HepG2 (cell line): ENCODE measurements at regions not wholly inside any gene's neighbourhood (a gene's known extent, or its start where the extent isn't known, plus 50 kb on each side); places are given as distances from the start of the nearest gene placed in this dataset.

Experiments used
- BRCA1 ChIP-seq: sonication (generic); formaldehyde crosslinking; IDR thresholded peaks from 2 replicates; pipeline ENCODE4 v1.4.0; 2020; ENCODE audit warnings: missing genetic modification reagents
- GABPB1 ChIP-seq: IDR thresholded peaks from 2 replicates; pipeline ENCODE4 v1.6.1; 2016; ENCODE audit warnings: mild to moderate bottlenecking, missing genetic modification reagents, moderate library complexity, missing compliant biosample characterization
- NFRKB ChIP-seq: fragments of 450-650 bp; IDR thresholded peaks from 2 replicates; pipeline ENCODE4 v1.6.1; 2017
- SSRP1 ChIP-seq: IDR thresholded peaks from 2 replicates; pipeline ENCODE4 v1.6.1; 2016; ENCODE audit warnings: control low read depth
- TAF1 ChIP-seq: sonication (generic); formaldehyde crosslinking; IDR thresholded peaks from 2 replicates; pipeline ENCODE4 v1.4.0; 2020; ENCODE audit warnings: missing genetic modification reagents
- TBL1XR1 ChIP-seq: fragments of 150-350 bp; IDR thresholded peaks from 2 replicates; pipeline ENCODE4 v1.6.1; 2014; ENCODE audit warnings: borderline replicate concordance, low read length; ENCODE audit not compliant: partially characterized antibody
- ZBTB26 ChIP-seq: IDR thresholded peaks from 2 replicates; pipeline ENCODE4 v1.6.1; 2016; ENCODE audit warnings: missing compliant biosample characterization, missing genetic modification reagents, borderline replicate concordance
- ZNF30 ChIP-seq: sonication (generic); formaldehyde crosslinking; IDR thresholded peaks from 2 replicates; pipeline ENCODE4 v1.5.0; 2020; ENCODE audit warnings: mild to moderate bottlenecking, missing genetic modification reagents
- ZNF350 ChIP-seq: sonication (generic); formaldehyde crosslinking; IDR thresholded peaks from 2 replicates; pipeline ENCODE4 v1.4.0; 2020; ENCODE audit warnings: mild to moderate bottlenecking, low read depth, missing genetic modification reagents, borderline replicate concordance
- ZNF446 ChIP-seq: sonication (generic); formaldehyde crosslinking; IDR thresholded peaks from 2 replicates; pipeline ENCODE4 v1.5.0; 2020; ENCODE audit warnings: mild to moderate bottlenecking, missing genetic modification reagents
- TF ChIP-seq, protein P1 (sequence below): sonication (generic); formaldehyde crosslinking; IDR thresholded peaks from 2 replicates; pipeline ENCODE4 v1.5.0; 2020; ENCODE audit warnings: mild to moderate bottlenecking, missing genetic modification reagents, moderate library complexity
- TF ChIP-seq, protein P2 (sequence below), 2 experiments: sonication (generic) in 1 of 2; formaldehyde crosslinking in 1 of 2; IDR thresholded peaks; 2 replicates each; pipeline versions ENCODE4 v1.5.1 to v1.6.1; 2011 to 2020; ENCODE audit warnings: borderline replicate concordance in 1 of 2, low read depth in 1 of 2, low read length in 1 of 2, mild to moderate bottlenecking in 1 of 2, missing genetic modification reagents in 1 of 2, moderate library complexity in 1 of 2
- TF ChIP-seq, protein P3 (sequence below): sonication (generic); formaldehyde crosslinking; IDR thresholded peaks from 2 replicates; pipeline ENCODE4 v1.4.0; 2020; ENCODE audit warnings: low read depth, missing genetic modification reagents

- TF ChIP-seq TAF1 (CRISPR knock-in tag) (no peak), ZNF446 (CRISPR knock-in tag) (no peak), BRCA1 (CRISPR knock-in tag) (no peak), ZBTB26 (no peak), NFRKB (no peak), GABPB1 (CRISPR knock-in tag) (no peak), ZNF350 (CRISPR knock-in tag) (no peak), TBL1XR1 (no peak), ZNF30 (CRISPR knock-in tag) (no peak), SSRP1 (no peak)
- TF ChIP-seq, protein P1, sequence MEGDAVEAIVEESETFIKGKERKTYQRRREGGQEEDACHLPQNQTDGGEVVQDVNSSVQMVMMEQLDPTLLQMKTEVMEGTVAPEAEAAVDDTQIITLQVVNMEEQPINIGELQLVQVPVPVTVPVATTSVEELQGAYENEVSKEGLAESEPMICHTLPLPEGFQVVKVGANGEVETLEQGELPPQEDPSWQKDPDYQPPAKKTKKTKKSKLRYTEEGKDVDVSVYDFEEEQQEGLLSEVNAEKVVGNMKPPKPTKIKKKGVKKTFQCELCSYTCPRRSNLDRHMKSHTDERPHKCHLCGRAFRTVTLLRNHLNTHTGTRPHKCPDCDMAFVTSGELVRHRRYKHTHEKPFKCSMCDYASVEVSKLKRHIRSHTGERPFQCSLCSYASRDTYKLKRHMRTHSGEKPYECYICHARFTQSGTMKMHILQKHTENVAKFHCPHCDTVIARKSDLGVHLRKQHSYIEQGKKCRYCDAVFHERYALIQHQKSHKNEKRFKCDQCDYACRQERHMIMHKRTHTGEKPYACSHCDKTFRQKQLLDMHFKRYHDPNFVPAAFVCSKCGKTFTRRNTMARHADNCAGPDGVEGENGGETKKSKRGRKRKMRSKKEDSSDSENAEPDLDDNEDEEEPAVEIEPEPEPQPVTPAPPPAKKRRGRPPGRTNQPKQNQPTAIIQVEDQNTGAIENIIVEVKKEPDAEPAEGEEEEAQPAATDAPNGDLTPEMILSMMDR (CRISPR knock-in tag): no peak
- TF ChIP-seq, protein P2, sequence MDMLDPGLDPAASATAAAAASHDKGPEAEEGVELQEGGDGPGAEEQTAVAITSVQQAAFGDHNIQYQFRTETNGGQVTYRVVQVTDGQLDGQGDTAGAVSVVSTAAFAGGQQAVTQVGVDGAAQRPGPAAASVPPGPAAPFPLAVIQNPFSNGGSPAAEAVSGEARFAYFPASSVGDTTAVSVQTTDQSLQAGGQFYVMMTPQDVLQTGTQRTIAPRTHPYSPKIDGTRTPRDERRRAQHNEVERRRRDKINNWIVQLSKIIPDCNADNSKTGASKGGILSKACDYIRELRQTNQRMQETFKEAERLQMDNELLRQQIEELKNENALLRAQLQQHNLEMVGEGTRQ (IDR thresholded peaks at IDR 0.05; ENCODE audit: low read depth, low read length): no peak
- TF ChIP-seq, protein P2 (CRISPR knock-in tag; IDR thresholded peaks at IDR 0.05; ENCODE audit: borderline replicate concordance): no peak
- TF ChIP-seq, protein P3, sequence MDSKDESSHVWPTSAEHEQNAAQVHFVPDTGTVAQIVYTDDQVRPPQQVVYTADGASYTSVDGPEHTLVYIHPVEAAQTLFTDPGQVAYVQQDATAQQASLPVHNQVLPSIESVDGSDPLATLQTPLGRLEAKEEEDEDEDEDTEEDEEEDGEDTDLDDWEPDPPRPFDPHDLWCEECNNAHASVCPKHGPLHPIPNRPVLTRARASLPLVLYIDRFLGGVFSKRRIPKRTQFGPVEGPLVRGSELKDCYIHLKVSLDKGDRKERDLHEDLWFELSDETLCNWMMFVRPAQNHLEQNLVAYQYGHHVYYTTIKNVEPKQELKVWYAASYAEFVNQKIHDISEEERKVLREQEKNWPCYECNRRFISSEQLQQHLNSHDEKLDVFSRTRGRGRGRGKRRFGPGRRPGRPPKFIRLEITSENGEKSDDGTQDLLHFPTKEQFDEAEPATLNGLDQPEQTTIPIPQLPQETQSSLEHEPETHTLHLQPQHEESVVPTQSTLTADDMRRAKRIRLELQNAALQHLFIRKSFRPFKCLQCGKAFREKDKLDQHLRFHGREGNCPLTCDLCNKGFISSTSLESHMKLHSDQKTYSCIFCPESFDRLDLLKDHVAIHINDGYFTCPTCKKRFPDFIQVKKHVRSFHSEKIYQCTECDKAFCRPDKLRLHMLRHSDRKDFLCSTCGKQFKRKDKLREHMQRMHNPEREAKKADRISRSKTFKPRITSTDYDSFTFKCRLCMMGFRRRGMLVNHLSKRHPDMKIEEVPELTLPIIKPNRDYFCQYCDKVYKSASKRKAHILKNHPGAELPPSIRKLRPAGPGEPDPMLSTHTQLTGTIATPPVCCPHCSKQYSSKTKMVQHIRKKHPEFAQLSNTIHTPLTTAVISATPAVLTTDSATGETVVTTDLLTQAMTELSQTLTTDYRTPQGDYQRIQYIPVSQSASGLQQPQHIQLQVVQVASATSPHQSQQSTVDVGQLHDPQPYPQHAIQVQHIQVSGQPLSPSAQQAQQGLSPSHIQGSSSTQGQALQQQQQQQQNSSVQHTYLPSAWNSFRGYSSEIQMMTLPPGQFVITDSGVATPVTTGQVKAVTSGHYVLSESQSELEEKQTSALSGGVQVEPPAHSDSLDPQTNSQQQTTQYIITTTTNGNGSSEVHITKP (CRISPR knock-in tag): no peak
These were observed 1286.8 kb upstream of the CDH8 start for GRCh38 chr16:63323055-63323454.
